Erythroblast (primary cell): ENCODE measurements at regions not wholly inside any gene's neighbourhood (a gene's known extent, or its start where the extent isn't known, plus 50 kb on each side); places are given as distances from the start of the nearest gene placed in this dataset.
A peak's percentile ranks its signal among the peaks of the same experiment; 100 is the strongest.
"Not testable (repeated sequence)": the region's sequence is repeated elsewhere in the genome, so short reads cannot be mapped to it uniquely, and the experiment has no call there.

Source experiments
- DNase-seq, 2 experiments: peaks; one replicate each; lab custom pipeline; 2025; lab: John Stamatoyannopoulos, UW
- GATA1 ChIP-seq: IDR thresholded peaks from 2 replicates; pipeline ENCODE4 v1.6.1; 2011; ENCODE audit warnings: low read depth, mild to moderate bottlenecking, control low read depth, low read length, moderate library complexity
- POLR2A ChIP-seq: IDR thresholded peaks from 2 replicates; pipeline ENCODE4 v1.6.1; 2011; ENCODE audit warnings: mild to moderate bottlenecking, low read length

- TF ChIP-seq GATA1 (no peak), POLR2A (no peak)
- no peak for DNase-seq
Measured at GRCh38 chr5:127133071-127133470, 59.8 kb upstream of the C5orf63 start.

GRCh38 chr5:127136908-127137307 lies 63.6 kb upstream of the C5orf63 start:
- no peak for TF ChIP-seq GATA1
- no peak for TF ChIP-seq POLR2A
- DNase-seq = no peak

GRCh38 chr5:127143722-127144121 lies 70.4 kb upstream of the C5orf63 start:
- TF ChIP-seq POLR2A (no peak), GATA1 (no peak)
- DNase-seq = no peak

- TF ChIP-seq GATA1 (no peak), POLR2A (no peak)
- DNase-seq = no peak
Measured at GRCh38 chr5:127153031-127153430, 79.7 kb upstream of the C5orf63 start.

GRCh38 chr5:127153521-127153920 lies 80.2 kb upstream of the C5orf63 start:
- no peak for TF ChIP-seq POLR2A
- TF ChIP-seq GATA1 = no peak
- no peak for DNase-seq

GRCh38 chr5:127163750-127164149 lies 90.4 kb upstream of the C5orf63 start:
- no peak for DNase-seq
- TF ChIP-seq GATA1 (no peak), POLR2A (no peak)

- TF ChIP-seq POLR2A (no peak), GATA1 (no peak)
- no peak for DNase-seq
Measured at GRCh38 chr5:127170918-127171600, 97.8 kb upstream of the C5orf63 start.

- TF ChIP-seq POLR2A (no peak), GATA1 (no peak)
- DNase-seq = peak in 1 of 2 experiments; percentile 24
Measured at GRCh38 chr5:127176769-127177168, 103.5 kb upstream of the C5orf63 start.

- not testable (repeated sequence) for DNase-seq
Measured at GRCh38 chr5:127182631-127183030, 108.0 kb upstream of the MEGF10 start.

- TF ChIP-seq GATA1 = no peak
- no peak for TF ChIP-seq POLR2A
- no peak for DNase-seq
Measured at GRCh38 chr5:127183332-127183731, 107.3 kb upstream of the MEGF10 start.

- no peak for DNase-seq
- TF ChIP-seq GATA1 = no peak
- no peak for TF ChIP-seq POLR2A
Measured at GRCh38 chr5:127184851-127185250, 105.7 kb upstream of the MEGF10 start.

- TF ChIP-seq POLR2A (no peak), GATA1 (no peak)
Measured at GRCh38 chr5:127186657-127187056, 103.9 kb upstream of the MEGF10 start.

GRCh38 chr5:127187706-127188105 lies 102.9 kb upstream of the MEGF10 start:
- DNase-seq = no peak
- TF ChIP-seq GATA1 = no peak
- no peak for TF ChIP-seq POLR2A

More at GRCh38 chr5:127186657-127187056, 103.9 kb upstream of the MEGF10 start:
- DNase-seq = no peak

- DNase-seq = no peak
- TF ChIP-seq GATA1 = no peak
- TF ChIP-seq POLR2A = no peak
Measured at GRCh38 chr5:127192150-127192549, 98.4 kb upstream of the MEGF10 start.

GRCh38 chr5:127192836-127193338 lies 97.7 kb upstream of the MEGF10 start:
- no peak for DNase-seq
- TF ChIP-seq POLR2A (no peak), GATA1 (no peak)
